ENCODE measurements at regions not wholly inside any gene's neighbourhood (a gene's known extent, or its start where the extent isn't known, plus 50 kb on each side); places are given as distances from the start of the nearest gene placed in this dataset.

DNA sequence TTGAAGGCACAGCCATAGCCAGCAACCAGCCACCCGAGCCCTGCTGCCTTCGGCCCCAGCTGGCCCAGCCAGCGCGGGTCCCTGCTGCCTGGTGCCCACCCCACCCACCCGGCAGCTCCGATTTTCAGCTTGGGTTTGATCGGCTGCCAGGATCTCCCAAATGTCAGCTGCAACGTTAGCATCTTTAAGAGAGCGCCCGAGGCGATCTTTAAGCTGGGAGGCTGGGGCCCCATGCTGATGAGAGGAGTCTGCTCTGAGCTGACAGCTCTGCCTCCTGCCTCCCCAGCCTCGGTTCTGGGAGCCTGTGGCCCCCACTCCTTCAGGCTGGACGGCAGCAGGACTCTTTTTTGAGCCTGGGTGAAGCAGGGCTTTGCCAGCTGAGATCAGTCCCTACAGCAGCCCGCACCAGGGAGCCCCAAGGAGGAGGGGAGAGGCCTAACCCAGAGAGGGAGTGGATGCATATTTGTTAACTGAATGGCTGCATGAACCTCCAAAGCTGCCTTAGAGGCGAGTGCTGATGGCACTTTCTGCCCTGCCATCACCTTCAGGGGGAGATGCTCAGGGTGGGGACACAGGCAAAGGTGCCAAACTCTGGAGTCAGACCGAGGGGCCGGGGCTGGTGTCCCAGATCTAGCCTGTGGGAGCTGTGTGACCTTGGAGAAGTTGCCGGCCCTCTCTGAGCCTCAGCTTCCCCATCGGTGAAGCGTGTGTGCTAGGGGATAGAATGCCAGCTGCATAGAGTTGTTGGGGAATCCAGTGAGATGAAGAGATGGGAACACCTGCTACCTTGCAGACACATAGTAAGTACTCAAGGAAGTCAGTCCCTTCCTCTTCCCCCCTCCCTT lies 165.5 kb downstream of the C9orf50 start:
- Histone ChIP-seq H4K20me1 (replicated peaks; ENCODE audit: control insufficient read depth, extremely low read depth, insufficient read depth, low read length) (no peaks in the 10 kb centered on the region), H3K9me1 (replicated peaks; ENCODE audit: control insufficient read depth, extremely low read depth, insufficient read depth, low read length) (no peaks in the 10 kb centered on the region), H3K79me2 (ENCODE audit: control insufficient read depth, insufficient read depth, low read length) (no peaks in the 10 kb centered on the region), H3K4me1 (ENCODE audit: control insufficient read depth, extremely low read depth, insufficient read depth, low read length) (peaks cover 13% of the 10 kb centered on the region), H3K27me3 (ENCODE audit: control insufficient read depth in 2 of 2, insufficient read depth in 2 of 2, low read length in 2 of 2) (peaks cover 0 to 3% of the 10 kb centered on the region in 2 experiments), H3K4me2 (ENCODE audit: insufficient read depth, low read length) (no peak overlapping the region), H3K9me3 (replicated peaks; ENCODE audit: control insufficient read depth, insufficient read depth, low read length) (no peaks in the 10 kb centered on the region), H3K4me3 (replicated peaks in 1 of 3; ENCODE audit: insufficient read depth in 1 of 3, low read depth in 1 of 3, low read length in 3 of 3) (no peak overlapping the region), H3K9ac (replicated peaks; ENCODE audit: extremely low read depth, insufficient read depth, low read length) (no peak overlapping the region), H2AFZ (ENCODE audit: low read depth, low read length) (no peak overlapping the region), H3K36me3 (ENCODE audit: control insufficient read depth in 2 of 2, extremely low read depth in 1 of 2, insufficient read depth in 2 of 2, low read length in 2 of 2) (no peaks in the 10 kb centered on the region), H3K27ac (ENCODE audit: insufficient read depth, low read depth, low read length) (no peak overlapping the region)
- TF ChIP-seq MYC (IDR thresholded peaks at IDR 0.05; ENCODE audit: low read depth, low read length) (no peak), CTCF (IDR thresholded peaks at IDR 0.05; ENCODE audit: extremely low read depth in 1 of 2, insufficient read depth in 1 of 2, low read depth in 1 of 2, low read length in 2 of 2) (no peak), JUN (IDR thresholded peaks at IDR 0.05; ENCODE audit: borderline replicate concordance, insufficient read depth, insufficient read length, low read depth) (no peak), FOS (IDR thresholded peaks at IDR 0.05; ENCODE audit: borderline replicate concordance, insufficient read depth, low read length) (no peak), EZH2 (IDR thresholded peaks at IDR 0.05; ENCODE audit: borderline replicate concordance, low read depth, low read length, severe bottlenecking) (no peak), POLR2AphosphoS5 (IDR thresholded peaks at IDR 0.05; ENCODE audit: insufficient read depth, low read depth, low read length) (no peak), GATA2 (IDR thresholded peaks at IDR 0.05; ENCODE audit: insufficient read depth, insufficient read length, low read depth, low read length) (no peak), POLR2A (IDR thresholded peaks at IDR 0.05; ENCODE audit: low read depth, low read length) (no peak), MAX (IDR thresholded peaks at IDR 0.05; ENCODE audit: insufficient read depth, insufficient read length) (no peak)
- no TSS peak for BruUV-seq (replicated peaks)
- intact Hi-C loops (cut with micrococcal nuclease), result no loop called here
- ChIA-PET POLR2A (no interaction called here), CTCF (no interaction called here)
- FAIRE-seq (no peak), DNase-seq (ENCODE audit: low read depth, low spot score) (no peak)
- dilution Hi-C loops (cut with MboI; ENCODE audit: extremely low pct_ligation_motif_present, low sequenced_read_pairs), result no loop called here

Data from endothelial cell of umbilical vein (primary cell).